Liver (tissue), 8 donors: ENCODE measurements at regions not wholly inside any gene's neighbourhood (a gene's known extent, or its start where the extent isn't known, plus 50 kb on each side); places are given as distances from the start of the nearest gene placed in this dataset.

Experiments
- DNase-seq: peaks from one replicate; pipeline ENCODE4 v3.0.0-alpha.2; 2017; ENCODE audit warnings: low spot score
- H3K27ac ChIP-seq, 2 donors: one replicate each; pipeline ENCODE4 v1.7.0; 2013; ENCODE audit warnings: inconsistent platforms in 2 of 2, low read length in 2 of 2, control low read depth in 1 of 2, low read depth in 1 of 2, mild to moderate bottlenecking in 1 of 2
- H3K27me3 ChIP-seq, 4 donors: one replicate each; pipeline versions ENCODE4 v1.6.1 to v1.7.0; 2013; ENCODE audit warnings: low read length in 3 of 4, inconsistent platforms in 1 of 4, mild to moderate bottlenecking in 1 of 4, moderate library complexity in 1 of 4; ENCODE audit not compliant: control insufficient read depth in 4 of 4, insufficient read depth in 4 of 4
- H3K36me3 ChIP-seq, 4 donors: one replicate each; pipeline versions ENCODE4 v1.6.1 to v1.7.0; 2013; ENCODE audit warnings: low read length in 3 of 4, mild to moderate bottlenecking in 3 of 4, low read depth in 1 of 4, moderate library complexity in 1 of 4; ENCODE audit not compliant: control insufficient read depth in 4 of 4, insufficient read depth in 3 of 4
- H3K4me1 ChIP-seq, 4 donors: one replicate each; pipeline versions ENCODE4 v1.6.1 to v1.7.0; 2013; ENCODE audit warnings: low read length in 3 of 4, mild to moderate bottlenecking in 3 of 4, moderate library complexity in 1 of 4; ENCODE audit not compliant: control insufficient read depth in 4 of 4, insufficient read depth in 4 of 4
- H3K4me3 ChIP-seq, 3 donors: one replicate each; pipeline versions ENCODE4 v1.6.1 to v1.7.0; 2013; ENCODE audit warnings: low read length in 3 of 3, control low read depth in 1 of 3, low read depth in 1 of 3, mild to moderate bottlenecking in 1 of 3
- H3K9ac ChIP-seq, 2 donors: one replicate each; pipeline ENCODE4 v1.7.0; 2013; ENCODE audit warnings: low read length in 2 of 2, mild to moderate bottlenecking in 2 of 2, moderate library complexity in 2 of 2, control low read depth in 1 of 2, low read depth in 1 of 2
- H3K9me3 ChIP-seq, 4 donors: one replicate each; pipeline versions ENCODE4 v1.6.1 to v1.7.0; 2013; ENCODE audit warnings: low read length in 3 of 4; ENCODE audit not compliant: control insufficient read depth in 4 of 4
- CTCF ChIP-seq: fragments of 150-350 bp; IDR thresholded peaks from 2 replicates; pipeline ENCODE4 v1.5.1; 2017; ENCODE audit warnings: improper control_type of control experiment, low read depth, low read length; ENCODE audit not compliant: missing input control
- EGR1 ChIP-seq, 2 donors: IDR thresholded peaks; 2 replicates each; pipeline ENCODE4 v1.6.1; 2016 to 2018; ENCODE audit warnings: antibody characterized with exemption in 2 of 2, low read depth in 2 of 2
- FOXA1 ChIP-seq: IDR thresholded peaks from 2 replicates; pipeline ENCODE4 v1.6.1; 2016; ENCODE audit warnings: antibody characterized with exemption
- FOXA2 ChIP-seq: IDR thresholded peaks from 2 replicates; pipeline ENCODE4 v1.6.1; 2016; ENCODE audit warnings: antibody characterized with exemption
- GABPA ChIP-seq, 2 donors: IDR thresholded peaks in 1 of 2; conservative IDR thresholded peaks in 1 of 2; 2 replicates each; pipeline ENCODE4 v1.6.1; 2016; ENCODE audit warnings: antibody characterized with exemption in 2 of 2, mild to moderate bottlenecking in 1 of 2, moderate library complexity in 1 of 2
- HNF4A ChIP-seq, 2 donors: conservative IDR thresholded peaks; 2 replicates each; pipeline ENCODE4 v1.6.1; 2016; ENCODE audit warnings: antibody characterized with exemption in 2 of 2, mild to moderate bottlenecking in 2 of 2
- HNF4G ChIP-seq: IDR thresholded peaks from 2 replicates; pipeline ENCODE4 v1.6.1; 2016; ENCODE audit warnings: antibody characterized with exemption
- JUND ChIP-seq, 2 donors: IDR thresholded peaks; 2 replicates each; pipeline ENCODE4 v1.6.1; 2016; ENCODE audit warnings: antibody characterized with exemption in 2 of 2
- MAX ChIP-seq: IDR thresholded peaks from 2 replicates; pipeline ENCODE4 v1.6.1; 2016; ENCODE audit warnings: antibody characterized with exemption
- NR2F2 ChIP-seq: IDR thresholded peaks from 2 replicates; pipeline ENCODE4 v1.6.1; 2016; ENCODE audit warnings: antibody characterized with exemption
- RAD21 ChIP-seq, 2 donors: IDR thresholded peaks; 2 replicates each; pipeline ENCODE4 v1.6.1; 2016; ENCODE audit warnings: antibody characterized with exemption in 2 of 2, mild to moderate bottlenecking in 2 of 2
- REST ChIP-seq: IDR thresholded peaks from 2 replicates; pipeline ENCODE4 v1.6.1; 2016; ENCODE audit warnings: antibody characterized with exemption, mild to moderate bottlenecking
- RXRA ChIP-seq, 2 donors: IDR thresholded peaks; 2 replicates each; pipeline ENCODE4 v1.6.1; 2017 to 2018; ENCODE audit warnings: antibody characterized with exemption in 2 of 2, mild to moderate bottlenecking in 1 of 2
- SP1 ChIP-seq: IDR thresholded peaks from 2 replicates; pipeline ENCODE4 v1.6.1; 2018; ENCODE audit warnings: antibody characterized with exemption, mild to moderate bottlenecking
- TAF1 ChIP-seq: conservative IDR thresholded peaks from 2 replicates; pipeline ENCODE4 v1.6.1; 2016; ENCODE audit warnings: antibody characterized with exemption, mild to moderate bottlenecking
- YY1 ChIP-seq: IDR thresholded peaks from 2 replicates; pipeline ENCODE4 v1.6.1; 2016; ENCODE audit warnings: antibody characterized with exemption, mild to moderate bottlenecking
- ZBTB33 ChIP-seq: IDR thresholded peaks from 2 replicates; pipeline ENCODE4 v1.6.1; 2016; ENCODE audit warnings: antibody characterized with exemption
- WGBS: extraction: QIAGEN DNeasy Blood & Tissue Kit; methylation state at CpG from one replicate; pipeline ENCODE4 v1.1.7; 2013; 5-methylcytosine and 5-hydroxymethylcytosine counted together
- donor health status: healthy.
- donor health status: healthy.
- donor health status: healthy.
- donor health status: healthy.
- donor health status: healthy.

GRCh38 chr13:99765869-99766268 lies 205.7 kb downstream of the ZIC5 start:
- peaks cover 0 to 1% (median 0%) of the 10 kb centered on the region in 4 donors for H3K9me3 ChIP-seq

More at GRCh38 chr13:99765869-99766268, 205.7 kb downstream of the ZIC5 start:
- TF ChIP-seq NR2F2 = no peak
- TF ChIP-seq JUND (IDR thresholded peaks at IDR 0.05) = no peak
- no peak for TF ChIP-seq HNF4A (conservative IDR thresholded peaks at IDR 0.05)
- TF ChIP-seq CTCF = no peak
- TF ChIP-seq MAX = no peak
- TF ChIP-seq FOXA2 = no peak
- TF ChIP-seq RXRA (IDR thresholded peaks at IDR 0.05) = no peak
- TF ChIP-seq GABPA (IDR thresholded peaks at IDR 0.05 in 1 of 2, conservative IDR thresholded peaks at IDR 0.05 in 1 of 2) = no peak
- no peak for TF ChIP-seq YY1
- TF ChIP-seq TAF1 = no peak
- TF ChIP-seq FOXA1 = no peak
- TF ChIP-seq REST = no peak
- TF ChIP-seq HNF4G = no peak
- no peak for TF ChIP-seq RAD21 (IDR thresholded peaks at IDR 0.05)
- TF ChIP-seq EGR1 (IDR thresholded peaks at IDR 0.05; ENCODE audit: low read depth in 2 of 2) = no peak
- no peak for TF ChIP-seq ZBTB33
- no peak for TF ChIP-seq SP1
- 96% methylated on average over 2 of the region's 2 CpGs for WGBS
- Histone ChIP-seq H3K27ac (no peak overlapping the region), H3K4me1 (no peaks in the 10 kb centered on the region), H3K4me3 (no peak overlapping the region), H3K36me3 (no peaks in the 10 kb centered on the region), H3K27me3 (no peaks in the 10 kb centered on the region), H3K9ac (no peak overlapping the region)
- no peak for DNase-seq
